C4-2B (cell line): ENCODE measurements at regions not wholly inside any gene's neighbourhood (a gene's known extent, or its start where the extent isn't known, plus 50 kb on each side); places are given as distances from the start of the nearest gene placed in this dataset.
"Not testable (repeated sequence)": the region's sequence is repeated elsewhere in the genome, so short reads cannot be mapped to it uniquely, and the experiment has no call there.

Source experiments
- H3K27ac ChIP-seq: fragments of 450-650 bp; 2 replicates; pipeline ENCODE4 v1.5.1; 2017
- CTCF ChIP-seq: fragments of 450-650 bp; conservative IDR thresholded peaks from 2 replicates; pipeline ENCODE4 v1.5.1; 2017; ENCODE audit warnings: mild to moderate bottlenecking
- ZFX ChIP-seq: fragments of 450-650 bp; IDR thresholded peaks from 2 replicates; pipeline ENCODE4 v1.6.1; 2017

DNA sequence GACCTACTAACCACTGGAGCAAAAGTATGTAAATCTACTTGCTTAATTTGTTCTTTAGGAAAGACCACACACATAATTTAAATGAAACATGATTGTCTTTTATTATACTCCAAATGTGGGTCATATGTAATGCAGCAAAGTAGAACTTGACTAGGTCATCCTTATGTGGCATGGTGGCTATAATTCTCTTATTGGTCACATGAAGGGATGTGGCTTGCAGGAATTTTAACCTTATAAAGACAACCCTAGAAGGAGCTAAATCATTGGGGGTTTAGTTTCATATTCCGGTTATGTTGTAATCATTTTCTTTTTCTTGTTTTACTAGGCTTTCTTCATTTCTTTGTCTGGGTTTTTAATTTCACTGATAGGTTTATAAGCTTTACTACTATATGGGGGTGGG is 93.9 kb downstream of the SEPTIN7 start:
- no peak overlapping the region for H3K27ac ChIP-seq
- TF ChIP-seq ZFX (no peak), CTCF (no peak)

- no peak overlapping the region for H3K27ac ChIP-seq
- TF ChIP-seq CTCF: no peak
- TF ChIP-seq ZFX: no peak
Measured at GRCh38 chr7:35900651-35901050, 99.8 kb downstream of the SEPTIN7 start.

DNA sequence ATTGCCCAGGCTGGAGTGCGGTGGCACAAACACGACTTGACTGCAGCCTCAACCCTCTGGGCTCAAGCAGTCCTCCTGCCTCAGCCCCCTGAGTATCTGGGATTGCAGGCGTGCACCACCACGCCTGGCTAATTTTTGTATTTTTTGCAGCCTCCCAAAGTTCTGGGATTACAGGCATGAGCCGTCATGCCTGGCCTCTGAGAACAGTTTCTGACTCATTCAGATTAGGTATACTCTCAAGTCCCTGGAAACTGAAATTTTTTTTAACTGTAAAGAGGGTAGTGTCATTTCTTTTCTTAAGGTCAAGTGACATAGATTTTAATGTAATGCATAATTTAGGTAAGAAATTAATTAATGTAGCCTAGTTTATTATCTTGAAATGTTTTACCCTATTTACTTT is 104.7 kb downstream of the SEPTIN7 start:
- no peak for TF ChIP-seq ZFX
- TF ChIP-seq CTCF: no peak
- H3K27ac ChIP-seq: no peak overlapping the region

GRCh38 chr7:35906191-35906908 is 105.5 kb downstream of the SEPTIN7 start:
- no peak overlapping the region for H3K27ac ChIP-seq
- no peak for TF ChIP-seq ZFX
- TF ChIP-seq CTCF: peak; percentile 95

DNA sequence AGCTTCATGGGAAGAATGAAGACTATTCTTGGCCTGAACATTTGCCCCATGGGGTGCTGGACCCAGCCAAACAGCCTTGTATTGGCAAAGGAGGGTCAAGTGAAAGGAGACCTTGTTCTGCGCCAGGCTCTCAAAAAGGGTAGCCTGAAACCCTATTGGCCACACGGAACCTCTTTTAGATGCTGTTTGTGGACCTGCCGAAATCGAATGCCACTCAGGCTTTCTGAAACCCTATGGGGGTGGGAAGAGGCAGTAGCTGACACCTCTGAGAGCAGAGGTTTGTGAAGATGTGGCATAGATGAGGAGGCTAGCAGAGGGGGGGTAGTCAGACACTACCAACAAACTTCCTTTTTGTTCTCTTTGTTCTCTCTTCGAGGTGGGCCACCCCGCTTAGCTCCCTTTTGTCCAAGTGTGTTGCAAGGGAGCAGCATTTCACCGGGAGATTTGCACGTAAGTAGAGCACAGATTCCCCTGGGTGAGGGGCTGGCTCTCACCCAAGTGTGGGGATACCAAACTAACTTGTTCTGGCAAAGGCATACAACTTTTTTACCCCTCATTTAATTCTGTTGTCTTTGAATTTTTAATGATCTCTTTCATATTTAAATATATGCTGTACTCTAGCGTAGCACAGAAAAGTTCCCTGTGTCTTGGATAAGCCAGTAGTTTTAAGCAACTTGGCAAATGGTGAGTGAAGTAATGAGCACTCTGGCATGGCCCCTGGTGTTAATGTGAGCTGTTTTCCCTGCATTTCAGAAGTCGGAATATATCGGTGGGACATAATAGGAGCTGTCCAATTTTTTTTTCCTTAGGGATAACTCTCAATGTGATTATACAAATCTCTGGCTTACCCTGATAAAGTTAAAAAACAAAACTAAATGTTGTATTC is 107.7 kb downstream of the SEPTIN7 start:
- TF ChIP-seq ZFX (no peak), CTCF (no peak)
- no peak overlapping the region for H3K27ac ChIP-seq

- no peak for TF ChIP-seq ZFX
- no peak overlapping the region for H3K27ac ChIP-seq
Measured at GRCh38 chr7:35909870-35910357, 109.1 kb downstream of the SEPTIN7 start.

- H3K27ac ChIP-seq: not testable (repeated sequence)
Measured at GRCh38 chr7:35910621-35911020, 109.8 kb downstream of the SEPTIN7 start.

DNA sequence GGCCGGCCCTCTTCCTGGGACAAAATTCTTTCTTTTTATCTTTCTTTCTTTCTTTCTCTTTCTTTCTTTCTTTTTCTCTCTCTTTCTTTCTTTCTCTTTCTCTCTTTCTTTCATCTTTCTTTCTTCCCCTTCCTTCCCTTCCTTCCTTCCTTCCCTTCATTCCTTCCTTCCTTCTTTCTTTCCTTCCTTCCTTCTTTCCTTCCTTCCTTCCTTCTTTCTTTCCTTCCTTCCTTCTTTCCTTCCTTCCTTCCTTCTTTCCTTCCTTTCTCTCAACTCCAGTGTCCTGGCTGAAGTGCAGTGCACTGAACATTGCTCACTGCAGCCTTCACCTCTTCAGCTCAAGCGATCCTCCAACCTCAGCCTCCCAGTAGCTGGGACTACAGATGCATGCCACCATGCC is 112.5 kb downstream of the SEPTIN7 start:
- not testable (repeated sequence) for H3K27ac ChIP-seq

DNA sequence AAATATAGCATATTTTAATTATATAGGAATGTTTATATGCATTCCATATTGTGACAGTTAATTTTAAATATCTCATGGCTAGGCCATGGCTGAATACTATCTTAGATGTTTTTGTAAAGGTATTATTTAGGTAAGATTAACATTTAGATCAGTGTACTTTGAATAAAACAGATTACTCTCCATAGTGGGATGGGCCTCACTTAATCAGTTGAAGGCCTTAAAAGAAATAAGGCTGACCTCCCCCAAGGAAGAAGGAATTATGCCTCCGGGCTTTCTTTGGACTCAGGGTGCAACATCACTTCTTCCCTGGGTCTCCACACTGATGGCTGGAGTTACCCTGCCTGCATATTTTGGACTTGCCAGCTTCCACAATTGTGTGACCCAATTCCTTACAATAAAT is 113.4 kb downstream of the SEPTIN7 start:
- not testable (repeated sequence) for H3K27ac ChIP-seq

DNA sequence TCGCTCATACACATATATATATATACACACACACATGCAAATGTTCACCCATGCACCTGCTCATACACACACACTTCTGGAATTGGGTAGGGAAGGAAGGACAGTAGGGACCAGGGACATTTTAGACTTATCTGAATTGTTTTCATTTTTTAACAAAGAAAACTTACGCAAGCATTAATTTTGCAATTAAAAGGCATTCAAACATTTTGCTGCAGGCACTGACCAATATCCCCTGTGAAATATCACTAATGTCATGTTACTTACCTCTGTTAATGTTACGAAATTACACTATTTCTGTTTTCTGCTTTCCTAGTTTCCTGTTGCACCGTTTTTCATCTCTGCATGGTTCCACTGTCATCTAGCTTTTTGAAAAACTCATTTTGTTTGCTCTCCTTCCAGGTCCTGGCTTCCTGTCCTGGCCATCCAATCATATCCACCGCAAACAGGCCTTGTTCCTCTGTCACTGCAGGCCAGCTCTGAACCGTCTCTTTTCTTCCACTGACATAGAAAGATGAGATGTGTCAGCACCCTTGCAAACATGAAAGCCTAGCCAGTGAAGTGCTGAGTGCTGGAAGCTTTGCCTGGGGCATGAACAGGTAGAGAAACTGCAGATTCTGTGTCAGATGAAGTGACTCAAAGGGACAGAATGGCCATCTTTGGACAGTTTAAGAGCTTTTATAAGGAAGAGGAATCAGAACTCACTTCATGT is 114.5 kb downstream of the SEPTIN7 start:
- H3K27ac ChIP-seq: not testable (repeated sequence)

GRCh38 chr7:35918217-35918616 is 117.4 kb downstream of the SEPTIN7 start:
- H3K27ac ChIP-seq: not testable (repeated sequence)

DNA sequence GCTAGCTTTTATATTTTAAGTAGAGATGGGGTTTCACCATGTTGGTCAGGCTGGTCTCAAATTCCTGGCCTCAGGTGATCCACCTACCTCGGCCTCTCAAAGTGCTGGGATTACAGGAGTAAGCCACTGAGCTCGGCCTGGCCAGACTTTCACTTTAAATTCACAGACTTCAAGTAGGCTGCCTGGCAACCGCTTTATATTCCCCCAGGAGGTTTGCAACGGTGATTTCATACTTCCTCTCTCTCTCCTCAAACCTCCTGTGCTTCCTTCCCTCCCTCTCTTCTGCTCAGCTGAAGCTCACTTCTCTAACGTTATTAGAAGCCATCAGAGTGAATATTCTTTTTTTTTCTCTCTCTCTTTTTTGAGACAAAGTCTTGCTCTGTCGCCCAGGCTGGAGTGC is 118.8 kb downstream of the SEPTIN7 start:
- H3K27ac ChIP-seq: not testable (repeated sequence)

GRCh38 chr7:35921338-35921737 is 120.5 kb downstream of the SEPTIN7 start:
- H3K27ac ChIP-seq: not testable (repeated sequence)

GRCh38 chr7:35924668-35925067 is 123.8 kb downstream of the SEPTIN7 start:
- not testable (repeated sequence) for H3K27ac ChIP-seq
